OCI-LY1 (cell line): ENCODE measurements at regions not wholly inside any gene's neighbourhood (a gene's known extent, or its start where the extent isn't known, plus 50 kb on each side); places are given as distances from the start of the nearest gene placed in this dataset.

ENCODE experiments used
- H2AFZ ChIP-seq: fragments of 200-600 bp; sonication (generic), shearing (Covaris generic); 2 replicates; pipeline ENCODE4 v1.6.0; 2014; ENCODE audit warnings: antibody characterized with exemption, mild to moderate bottlenecking, low read length
- H3F3A ChIP-seq: fragments of 200-600 bp; sonication (generic), shearing (Covaris generic); 2 replicates; pipeline ENCODE4 v1.6.0; 2014; ENCODE audit warnings: mild to moderate bottlenecking, antibody characterized with exemption, low read length, moderate library complexity; ENCODE audit not compliant: insufficient read depth
- H3K27ac ChIP-seq: fragments of 200-600 bp; sonication (generic); 2 replicates; pipeline ENCODE4 v1.5.1; 2014; ENCODE audit warnings: low read length, mixed run types, mild to moderate bottlenecking, low read depth; ENCODE audit not compliant: poor library complexity, severe bottlenecking
- H3K27me3 ChIP-seq: fragments of 200-600 bp; sonication (generic); 2 replicates; pipeline ENCODE4 v1.6.0; 2014; ENCODE audit warnings: antibody characterized with exemption, mild to moderate bottlenecking, low read length, moderate library complexity; ENCODE audit not compliant: insufficient read depth
- H3K36me3 ChIP-seq: fragments of 200-600 bp; sonication (generic); 2 replicates; pipeline ENCODE4 v1.6.1; 2014; ENCODE audit warnings: mild to moderate bottlenecking, antibody characterized with exemption, low read length, moderate library complexity, mixed read lengths; ENCODE audit not compliant: insufficient read depth
- H3K4me1 ChIP-seq: fragments of 200-600 bp; sonication (generic); 2 replicates; pipeline ENCODE4 v1.5.1; 2014; ENCODE audit warnings: mild to moderate bottlenecking, low read length, moderate library complexity; ENCODE audit not compliant: insufficient read depth, severe bottlenecking
- H3K4me2 ChIP-seq: fragments of 200-600 bp; sonication (generic), shearing (Covaris generic); 2 replicates; pipeline ENCODE4 v1.6.1; 2014; ENCODE audit warnings: low read length
- H3K4me3 ChIP-seq: fragments of 200-600 bp; sonication (generic); 2 replicates; pipeline ENCODE4 v1.5.1; 2014; ENCODE audit warnings: low read length, low read depth, mild to moderate bottlenecking, mixed read lengths; ENCODE audit not compliant: poor library complexity, severe bottlenecking
- H3K79me2 ChIP-seq: fragments of 200-600 bp; shearing (Covaris generic); 2 replicates; pipeline ENCODE4 v1.6.1; 2016; ENCODE audit warnings: mixed run types, low read length, mixed read lengths; ENCODE audit not compliant: insufficient read depth
- H3K9ac ChIP-seq: fragments of 200-600 bp; sonication (generic), shearing (Covaris generic); 2 replicates; pipeline ENCODE4 v1.6.1; 2014; ENCODE audit warnings: mild to moderate bottlenecking, low read length, mixed read lengths
- H3K9me2 ChIP-seq: fragments of 200-600 bp; sonication (generic), shearing (Covaris generic); 2 replicates; pipeline ENCODE4 v1.6.1; 2014; ENCODE audit warnings: low read depth, mild to moderate bottlenecking, low read length, mixed read lengths
- H3K9me3 ChIP-seq: fragments of 200-600 bp; shearing (Covaris generic); 2 replicates; pipeline ENCODE4 v1.6.1; 2014; ENCODE audit warnings: low read length, mixed read lengths
- H4K20me1 ChIP-seq: fragments of 200-600 bp; sonication (generic), shearing (Covaris generic); 2 replicates; pipeline ENCODE4 v1.6.0; 2016; ENCODE audit warnings: mild to moderate bottlenecking, low read length; ENCODE audit not compliant: insufficient read depth
- CTCF ChIP-seq: fragments of 200-600 bp; sonication (generic), shearing (Covaris generic); IDR thresholded peaks from 2 replicates; pipeline ENCODE4 v1.5.1; 2017; ENCODE audit warnings: mild to moderate bottlenecking, antibody characterized with exemption, low read length, moderate library complexity, mixed read lengths
- EZH2 ChIP-seq: fragments of 200-600 bp; sonication (generic), shearing (Covaris generic); IDR thresholded peaks from 2 replicates; pipeline ENCODE4 v1.8.0; 2017; ENCODE audit warnings: borderline replicate concordance, mixed run types, mild to moderate bottlenecking, antibody characterized with exemption, low read length, moderate library complexity, mixed read lengths

DNA sequence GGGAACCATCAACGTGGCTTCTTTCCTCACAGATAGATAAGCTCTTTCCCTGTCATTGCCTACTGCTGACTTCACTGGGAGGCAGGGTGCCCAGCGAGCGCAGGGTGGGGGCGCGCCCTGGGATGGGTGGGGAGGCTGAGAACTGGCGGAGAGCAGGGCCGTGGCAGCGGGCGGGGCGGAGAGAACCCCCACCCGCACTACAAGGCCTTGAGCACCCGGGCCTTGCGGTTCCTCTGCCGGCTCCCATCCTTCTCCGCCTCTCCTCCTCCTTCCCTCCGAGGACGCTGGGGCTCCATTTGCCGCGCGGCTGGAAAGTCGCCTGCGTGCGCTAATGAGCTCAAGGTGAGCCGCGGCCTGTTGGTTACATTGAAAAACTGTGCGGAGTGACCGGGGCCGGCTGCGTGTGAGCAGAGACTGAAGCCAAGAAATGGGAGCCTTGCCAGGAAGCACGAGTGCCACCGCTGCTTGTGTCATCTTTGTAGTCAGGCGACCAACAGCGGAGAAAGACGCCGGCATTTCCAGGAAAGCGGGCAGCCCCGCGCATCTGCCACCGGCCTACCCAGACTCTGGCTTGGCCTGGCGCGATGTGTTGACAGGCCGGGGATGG, 963.5 kb upstream of the SLC35B3 start:
- no peak overlapping the region for H2AFZ ChIP-seq
- no peak overlapping the region for H3K4me3 ChIP-seq
- no peak overlapping the region for H3K4me2 ChIP-seq
- no peaks in the 10 kb centered on the region for H3K36me3 ChIP-seq
- H3K79me2 ChIP-seq, result no peaks in the 10 kb centered on the region
- no peaks in the 10 kb centered on the region for H3K9me2 ChIP-seq
- no peak for TF ChIP-seq EZH2
- TF ChIP-seq CTCF, result no peak
- no peak overlapping the region for H3K27ac ChIP-seq
- H4K20me1 ChIP-seq, result no peaks in the 10 kb centered on the region
- H3K9ac ChIP-seq, result no peak overlapping the region
- no peaks in the 10 kb centered on the region for H3K4me1 ChIP-seq
- no peaks in the 10 kb centered on the region for H3K9me3 ChIP-seq
- no peaks in the 10 kb centered on the region for H3F3A ChIP-seq
- no peaks in the 10 kb centered on the region for H3K27me3 ChIP-seq

DNA sequence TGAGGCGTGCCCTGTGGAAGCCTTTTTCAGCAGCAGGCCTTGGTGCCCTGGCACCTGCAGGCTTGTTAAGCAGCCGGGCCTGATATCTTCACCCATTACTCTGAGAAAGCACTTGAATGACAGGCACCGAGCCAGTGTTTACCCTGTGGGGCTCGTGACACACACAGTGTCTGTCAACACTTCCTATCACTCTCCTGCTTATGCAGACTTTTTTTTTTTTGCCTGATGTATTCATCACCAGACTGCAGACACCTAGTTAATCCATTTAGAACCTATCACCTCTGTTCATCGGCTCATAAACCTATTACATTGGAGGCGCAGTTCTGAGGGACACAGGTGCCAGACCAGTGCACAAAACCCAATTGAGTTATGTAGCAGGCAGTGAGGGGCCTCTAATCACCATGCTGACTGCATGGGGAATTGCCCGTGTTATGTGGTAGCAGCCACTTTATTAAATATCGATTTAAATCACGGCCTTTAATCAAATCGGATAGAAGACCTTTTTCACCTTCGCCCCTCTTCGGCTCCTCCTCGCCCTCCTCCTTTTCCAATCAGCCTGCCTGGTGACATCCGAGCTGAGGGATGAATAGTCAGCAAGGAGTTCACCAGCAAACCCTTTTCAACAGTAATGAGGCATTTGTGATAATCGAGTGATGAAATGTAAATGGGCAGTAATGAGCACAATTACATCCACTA, 962.9 kb upstream of the SLC35B3 start:
- no peaks in the 10 kb centered on the region for H3K4me1 ChIP-seq
- no peaks in the 10 kb centered on the region for H3K79me2 ChIP-seq
- H4K20me1 ChIP-seq, result no peaks in the 10 kb centered on the region
- no peaks in the 10 kb centered on the region for H3K9me3 ChIP-seq
- no peak overlapping the region for H3K27ac ChIP-seq
- H3K36me3 ChIP-seq, result no peaks in the 10 kb centered on the region
- H2AFZ ChIP-seq, result no peak overlapping the region
- no peaks in the 10 kb centered on the region for H3K9me2 ChIP-seq
- H3K27me3 ChIP-seq, result no peaks in the 10 kb centered on the region
- H3K4me3 ChIP-seq, result no peak overlapping the region
- no peaks in the 10 kb centered on the region for H3F3A ChIP-seq
- H3K4me2 ChIP-seq, result no peak overlapping the region
- TF ChIP-seq CTCF (no peak), EZH2 (no peak)
- H3K9ac ChIP-seq, result no peak overlapping the region

GRCh38 chr6:9388596-9388995, 953.3 kb upstream of the SLC35B3 start:
- Histone ChIP-seq H3K9me2 (no peaks in the 10 kb centered on the region), H3K9ac (no peak overlapping the region), H3F3A (no peaks in the 10 kb centered on the region), H3K36me3 (no peaks in the 10 kb centered on the region), H3K79me2 (no peaks in the 10 kb centered on the region), H4K20me1 (no peaks in the 10 kb centered on the region), H3K27ac (no peak overlapping the region), H3K4me2 (no peak overlapping the region), H3K4me3 (no peak overlapping the region), H3K4me1 (no peaks in the 10 kb centered on the region), H3K27me3 (no peaks in the 10 kb centered on the region), H2AFZ (no peak overlapping the region), H3K9me3 (no peaks in the 10 kb centered on the region)
- no peak for TF ChIP-seq EZH2
- TF ChIP-seq CTCF, result no peak
